Adrenal gland (tissue), 9 donors: ENCODE measurements at regions not wholly inside any gene's neighbourhood (a gene's known extent, or its start where the extent isn't known, plus 50 kb on each side); places are given as distances from the start of the nearest gene placed in this dataset.

ENCODE experiments used
- DNase-seq, 7 donors: peaks; one replicate each; pipeline ENCODE4 v3.0.0-alpha.2; 2019 to 2020
- H3K27ac ChIP-seq, 5 donors: fragments of 200-600 bp; sonication (generic) in 4 of 5; 1 replicate in 3 of 5; 2 replicates in 2 of 5; pipeline versions ENCODE4 v1.5.1 to v1.8.0; 2016 to 2020; ENCODE audit warnings: mild to moderate bottlenecking in 1 of 5
- H3K27me3 ChIP-seq: fragments of 200-600 bp; 2 replicates; pipeline ENCODE4 v1.8.0; 2021
- H3K36me3 ChIP-seq, 2 donors: fragments of 200-600 bp; replicated peaks in 1 of 2; 1 replicate in 1 of 2; 2 replicates in 1 of 2; pipeline versions ENCODE4 v1.5.1 to v1.8.0; 2018 to 2022
- H3K4me1 ChIP-seq, 2 donors: fragments of 200-600 bp; replicated peaks in 1 of 2; 1 replicate in 1 of 2; 2 replicates in 1 of 2; pipeline versions ENCODE4 v1.5.1 to v1.8.0; 2018 to 2021
- H3K4me3 ChIP-seq, 4 donors: fragments of 200-600 bp; sonication (generic) in 3 of 4; one replicate each; pipeline ENCODE4 v1.5.1; 2016 to 2018
- H3K9me3 ChIP-seq, 3 donors: fragments of 200-600 bp; sonication (generic) in 1 of 3; replicated peaks in 1 of 3; 1 replicate in 2 of 3; 2 replicates in 1 of 3; pipeline versions ENCODE4 v1.5.1 to v1.8.0; 2016 to 2021
- CTCF ChIP-seq, 6 experiments: fragments of 450-650 bp in 4 of 6; fragments of 200-600 bp in 2 of 6; sonication (generic) in 1 of 6; IDR thresholded peaks; 1 replicate in 5 of 6; 2 replicates in 1 of 6; pipeline versions ENCODE4 v1.5.1 to v1.8.0; 2016 to 2021; ENCODE audit warnings: antibody characterized with exemption in 6 of 6, mild to moderate bottlenecking in 2 of 6, moderate library complexity in 1 of 6
- POLR2A ChIP-seq, 2 donors: fragments of 450-650 bp; IDR thresholded peaks; one replicate each; pipeline ENCODE4 v1.6.1; 2017; ENCODE audit warnings: antibody characterized with exemption in 2 of 2, mild to moderate bottlenecking in 2 of 2, moderate library complexity in 1 of 2
- WGBS, 4 donors: extraction: QIAGEN DNeasy Blood & Tissue Kit in 2 of 4; methylation state at CpG; one replicate each; pipeline versions ENCODE4 v1.1.5 to v1.1.7; 2013 to 2017; 5-methylcytosine and 5-hydroxymethylcytosine counted together
- intact Hi-C, 2 donors: fragments of 100-400 bp; cut with DNase I; formaldehyde crosslinking; loops; one replicate each; pipeline versions ENCODE4 v1.14.1 to v1.15.0; 2022 to 2023
- donor health status: healthy with polysubstance abuse.
- donor health status: Bipolar disorder and iron deficiency.
- donor health status: DM: yes; HTN: yes; CAD: no.
- donor health status: DM: no; HTN: no; CAD: no.
- donor health status: DM: no; HTN: no; CAD: no.

- no peak overlapping the region for H3K4me3 ChIP-seq
- intact Hi-C loops = no loop called here
- H3K27ac ChIP-seq = peak overlapping the region in 3 of 5 donors; percentile 96 to 99 (median 98)
- no peaks in the 10 kb centered on the region for H3K36me3 ChIP-seq
- DNase-seq = peak in 2 of 7 donors; percentile 22 to 58
- no peak for TF ChIP-seq CTCF (IDR thresholded peaks at IDR 0.05)
- peaks cover 80 to 92% of the 10 kb centered on the region in 2 donors for H3K4me1 ChIP-seq
- no peaks in the 10 kb centered on the region for H3K9me3 ChIP-seq
- no peaks in the 10 kb centered on the region for H3K27me3 ChIP-seq
- 91 to 98% (median 92%) methylated on average over 12 to 22 of the region's 22 CpGs for WGBS, 4 donors
Observed at GRCh38 chr17:77378318-77379064, 237.7 kb downstream of the SEC14L1 start.

GRCh38 chr17:77379065-77379428 lies 238.3 kb downstream of the SEC14L1 start:
- no peak for DNase-seq
- Histone ChIP-seq H3K27ac (peak overlapping the region in 3 of 5 donors; percentile 45 to 99 (median 54)), H3K4me3 (no peak overlapping the region), H3K4me1 (peaks cover 85 to 98% of the 10 kb centered on the region in 2 donors), H3K36me3 (no peaks in the 10 kb centered on the region), H3K9me3 (no peaks in the 10 kb centered on the region), H3K27me3 (no peaks in the 10 kb centered on the region)
- WGBS, 4 donors = 90 to 93% (median 91%) methylated on average over 3 to 11 of the region's 11 CpGs
- no peak for TF ChIP-seq POLR2A (IDR thresholded peaks at IDR 0.05)
- TF ChIP-seq CTCF (IDR thresholded peaks at IDR 0.05) = no peak
- intact Hi-C loops = no loop called here

- WGBS, 4 donors = 35 to 49% (median 35%) methylated on average over 5 to 6 of the region's 6 CpGs
- intact Hi-C loops = no loop called here
- Histone ChIP-seq H3K4me1 (peaks cover 88 to 98% of the 10 kb centered on the region in 2 donors), H3K4me3 (no peak overlapping the region), H3K27ac (peak overlapping the region in 3 of 5 donors; percentile 45 to 99 (median 54)), H3K36me3 (no peaks in the 10 kb centered on the region), H3K9me3 (no peaks in the 10 kb centered on the region), H3K27me3 (no peaks in the 10 kb centered on the region)
- no peak for DNase-seq
- TF ChIP-seq CTCF (IDR thresholded peaks at IDR 0.05) (no peak), POLR2A (IDR thresholded peaks at IDR 0.05) (no peak)
Observed at GRCh38 chr17:77379832-77380231, 239.1 kb downstream of the SEC14L1 start.

- no peak overlapping the region for H3K4me3 ChIP-seq
- no peak for DNase-seq
- H3K27ac ChIP-seq = peak overlapping the region in 3 of 5 donors; percentile 45 to 99 (median 54)
- peaks cover 88 to 98% of the 10 kb centered on the region in 2 donors for H3K4me1 ChIP-seq
- H3K9me3 ChIP-seq = no peaks in the 10 kb centered on the region
- TF ChIP-seq CTCF (IDR thresholded peaks at IDR 0.05) = no peak
- TF ChIP-seq POLR2A (IDR thresholded peaks at IDR 0.05) = no peak
- no peaks in the 10 kb centered on the region for H3K36me3 ChIP-seq
- 78 to 86% (median 80%) methylated on average over 6 to 11 of the region's 11 CpGs for WGBS, 4 donors
- H3K27me3 ChIP-seq = no peaks in the 10 kb centered on the region
- intact Hi-C loops = no loop called here
Observed at GRCh38 chr17:77380395-77381184, 239.8 kb downstream of the SEC14L1 start.
